ENCODE measurements at regions not wholly inside any gene's neighbourhood (a gene's known extent, or its start where the extent isn't known, plus 50 kb on each side); places are given as distances from the start of the nearest gene placed in this dataset.

GRCh38 chr4:145337391-145337790 is 144.3 kb upstream of the SMAD1 start:
- TF ChIP-seq CTCF (IDR thresholded peaks at IDR 0.05) (no peak), ZFX (IDR thresholded peaks at IDR 0.05; ENCODE audit: borderline replicate concordance) (no peak)

Data from 22Rv1 (cell line).